B cell (primary cell): ENCODE measurements at regions not wholly inside any gene's neighbourhood (a gene's known extent, or its start where the extent isn't known, plus 50 kb on each side); places are given as distances from the start of the nearest gene placed in this dataset.
"Not testable (repeated sequence)": the region's sequence is repeated elsewhere in the genome, so short reads cannot be mapped to it uniquely, and the experiment has no call there.

Experiments used
- ATAC-seq: fragments of 200-7000 bp; cut with Tn5 transposase; one replicate; pipeline ENCODE4 v1.10.0; 2021; ENCODE audit warnings: low read depth, mild to moderate bottlenecking, moderate number of reproducible peaks, moderate library complexity
- CTCF ChIA-PET: fragments of 350-600 bp; sonication (Branson Sonifier 250); formaldehyde crosslinking; loops from one replicate; lab custom pipeline; 2021; ENCODE audit warnings: antibody characterized with exemption, inconsistent platforms; lab: Charles Lee
- POLR2A ChIA-PET: fragments of 350-600 bp; sonication (Branson Sonifier 250); formaldehyde crosslinking; loops from one replicate; lab custom pipeline; 2021; ENCODE audit warnings: antibody characterized with exemption; lab: Charles Lee
- DNase-seq: peaks from one replicate; pipeline ENCODE4 v3.0.0; 2013
- H2AFZ ChIP-seq: 2 replicates; pipeline ENCODE4 v1.6.1; 2012; ENCODE audit warnings: mild to moderate bottlenecking, low read depth, low read length; ENCODE audit not compliant: insufficient read depth, poor library complexity, severe bottlenecking
- H3K27ac ChIP-seq, 2 donors: 1 replicate in 1 of 2; 2 replicates in 1 of 2; pipeline ENCODE4 v1.5.1; 2012 to 2013; ENCODE audit warnings: low read length in 2 of 2, mild to moderate bottlenecking in 2 of 2, moderate library complexity in 1 of 2
- H3K27me3 ChIP-seq, 4 experiments: fragments of 200-600 bp in 1 of 4; sonication (generic) in 1 of 4; replicated peaks in 1 of 4; 1 replicate in 2 of 4; 2 replicates in 2 of 4; pipeline versions ENCODE4 v1.6.1 to v1.7.0; 2013 to 2016; ENCODE audit warnings: low read length in 3 of 4, mild to moderate bottlenecking in 2 of 4, mixed read lengths in 1 of 4, moderate library complexity in 1 of 4; ENCODE audit not compliant: insufficient read depth in 4 of 4, control insufficient read depth in 3 of 4; ENCODE audit errors: control extremely low read depth in 1 of 4
- H3K36me3 ChIP-seq, 2 experiments: replicated peaks in 1 of 2; 1 replicate in 1 of 2; 2 replicates in 1 of 2; pipeline versions ENCODE4 v1.6.1 to v1.7.1; 2013; ENCODE audit warnings: low read length in 1 of 2; ENCODE audit not compliant: insufficient read depth in 2 of 2, control insufficient read depth in 1 of 2; ENCODE audit errors: control extremely low read depth in 1 of 2, extremely low read depth in 1 of 2
- H3K4me1 ChIP-seq, 2 donors: fragments of 200-600 bp in 1 of 2; sonication (generic) in 1 of 2; 1 replicate in 1 of 2; 2 replicates in 1 of 2; pipeline versions ENCODE4 v1.5.1 to v1.6.1; 2013 to 2017; ENCODE audit warnings: low read length in 2 of 2; ENCODE audit not compliant: control insufficient read depth in 2 of 2, insufficient read depth in 2 of 2
- H3K4me2 ChIP-seq: replicated peaks from 2 replicates; pipeline ENCODE3; 2012; ENCODE audit warnings: mild to moderate bottlenecking, low read depth, low read length; ENCODE audit not compliant: poor library complexity, severe bottlenecking
- H3K4me3 ChIP-seq, 5 experiments: fragments of 200-600 bp in 1 of 5; sonication (generic) in 1 of 5; 1 replicate in 3 of 5; 2 replicates in 2 of 5; pipeline versions ENCODE4 v1.5.1 to v1.7.0; 2011 to 2016; ENCODE audit warnings: low read length in 4 of 5, mild to moderate bottlenecking in 4 of 5, low read depth in 2 of 5, control low read depth in 1 of 5, moderate library complexity in 1 of 5; ENCODE audit not compliant: insufficient read depth in 1 of 5; ENCODE audit errors: control extremely low read depth in 1 of 5, extremely low read depth in 1 of 5
- H3K79me2 ChIP-seq: fragments of 200-600 bp; sonication (generic); one replicate; pipeline ENCODE4 v1.6.0; 2016; ENCODE audit warnings: low read length; ENCODE audit not compliant: control insufficient read depth, insufficient read depth
- H3K9ac ChIP-seq: fragments of 200-600 bp; sonication (generic); 2 replicates; pipeline ENCODE4 v1.6.1; 2017; ENCODE audit warnings: mild to moderate bottlenecking, low read length, moderate library complexity
- H3K9me3 ChIP-seq, 3 donors: one replicate each; pipeline versions ENCODE4 v1.6.1 to v1.7.1; 2013; ENCODE audit warnings: low read length in 2 of 3; ENCODE audit not compliant: control insufficient read depth in 2 of 3, insufficient read depth in 1 of 3; ENCODE audit errors: control extremely low read depth in 1 of 3
- H4K20me1 ChIP-seq: 2 replicates; pipeline ENCODE4 v1.6.0; 2012; ENCODE audit warnings: mild to moderate bottlenecking, low read length; ENCODE audit not compliant: insufficient read depth, control insufficient read depth, poor library complexity, severe bottlenecking
- H3K27ac Mint-ChIP-seq: one replicate; pipeline ENCODE4 v1.8.0; 2021; ENCODE audit warnings: mixed read lengths
- H3K27me3 Mint-ChIP-seq: one replicate; pipeline ENCODE4 v1.8.0; 2021; ENCODE audit warnings: mixed read lengths
- H3K4me1 Mint-ChIP-seq: one replicate; pipeline ENCODE4 v1.8.0; 2021; ENCODE audit warnings: mixed read lengths
- H3K4me3 Mint-ChIP-seq: one replicate; pipeline ENCODE4 v1.8.0; 2021; ENCODE audit warnings: mixed read lengths
- H3K9me3 Mint-ChIP-seq: one replicate; pipeline ENCODE4 v1.8.0; 2022; ENCODE audit warnings: mixed read lengths; ENCODE audit not compliant: insufficient read depth
- WGBS: methylation state at CpG from one replicate; pipeline ENCODE4 v1.1.5; 2013; ENCODE audit warnings: missing lambda C conversion rate; ENCODE audit not compliant: insufficient coverage; 5-methylcytosine and 5-hydroxymethylcytosine counted together
- intact Hi-C: fragments of 100-400 bp; cut with micrococcal nuclease; formaldehyde crosslinking; loops from one replicate; pipeline ENCODE4 v1.10.0; 2022

- H3K36me3 ChIP-seq, H4K20me1 ChIP-seq, H3K9ac ChIP-seq, H3K9me3 ChIP-seq, intact Hi-C loops, H3K4me1 Mint-ChIP-seq, ATAC-seq, H3K79me2 ChIP-seq, CTCF ChIA-PET, H3K27me3 Mint-ChIP-seq, H3K4me3 ChIP-seq, H3K27ac Mint-ChIP-seq, H3K27me3 ChIP-seq, H3K9me3 Mint-ChIP-seq, H3K4me3 Mint-ChIP-seq, H3K4me2 ChIP-seq, H3K4me1 ChIP-seq, H3K27ac ChIP-seq, H2AFZ ChIP-seq, POLR2A ChIA-PET, DNase-seq: not testable (repeated sequence)
- no CpG with 5 or more reads among the region's 5 CpGs for WGBS
These were observed 4545.7 kb upstream of the TPTE start for GRCh38 chr21:5975719-5976118.

- H4K20me1 ChIP-seq, H3K9ac ChIP-seq, H3K4me2 ChIP-seq, H3K36me3 ChIP-seq, DNase-seq, H3K9me3 ChIP-seq, H3K4me1 Mint-ChIP-seq, H3K4me3 Mint-ChIP-seq, H3K27me3 ChIP-seq, H3K4me1 ChIP-seq, ATAC-seq, CTCF ChIA-PET, POLR2A ChIA-PET, H3K9me3 Mint-ChIP-seq, H3K27ac ChIP-seq, H3K4me3 ChIP-seq, H3K27me3 Mint-ChIP-seq, intact Hi-C loops, H2AFZ ChIP-seq, H3K27ac Mint-ChIP-seq, H3K79me2 ChIP-seq: not testable (repeated sequence)
- no CpG with 5 or more reads among the region's 2 CpGs for WGBS
These were observed 4523.8 kb upstream of the TPTE start for GRCh38 chr21:5997586-5997985.

GRCh38 chr21:6015422-6016057 lies 4505.8 kb upstream of the TPTE start:
- H3K36me3 ChIP-seq, DNase-seq, H3K27me3 Mint-ChIP-seq, H3K4me1 Mint-ChIP-seq, H3K9ac ChIP-seq, H3K27ac Mint-ChIP-seq, H3K4me1 ChIP-seq, H3K9me3 ChIP-seq, H3K4me3 ChIP-seq, H3K9me3 Mint-ChIP-seq, intact Hi-C loops, H4K20me1 ChIP-seq, H3K27me3 ChIP-seq, H3K79me2 ChIP-seq, H2AFZ ChIP-seq, H3K27ac ChIP-seq, H3K4me2 ChIP-seq, POLR2A ChIA-PET, CTCF ChIA-PET, ATAC-seq, H3K4me3 Mint-ChIP-seq: not testable (repeated sequence)
- WGBS: no CpG with 5 or more reads among the region's 7 CpGs

GRCh38 chr21:6020460-6020859 lies 4500.9 kb upstream of the TPTE start:
- H3K9ac ChIP-seq, ATAC-seq, H3K4me1 Mint-ChIP-seq, H3K4me3 Mint-ChIP-seq, H3K9me3 Mint-ChIP-seq, H3K4me2 ChIP-seq, DNase-seq, H2AFZ ChIP-seq, H3K4me1 ChIP-seq, H3K27me3 ChIP-seq, H3K4me3 ChIP-seq, POLR2A ChIA-PET, H3K27ac Mint-ChIP-seq, H3K27me3 Mint-ChIP-seq, H4K20me1 ChIP-seq, H3K79me2 ChIP-seq, intact Hi-C loops, H3K9me3 ChIP-seq, H3K36me3 ChIP-seq, H3K27ac ChIP-seq, CTCF ChIA-PET: not testable (repeated sequence)
- WGBS: no CpG with 5 or more reads among the region's 5 CpGs
